ENCODE measurements at regions not wholly inside any gene's neighbourhood (a gene's known extent, or its start where the extent isn't known, plus 50 kb on each side); places are given as distances from the start of the nearest gene placed in this dataset.

DNA sequence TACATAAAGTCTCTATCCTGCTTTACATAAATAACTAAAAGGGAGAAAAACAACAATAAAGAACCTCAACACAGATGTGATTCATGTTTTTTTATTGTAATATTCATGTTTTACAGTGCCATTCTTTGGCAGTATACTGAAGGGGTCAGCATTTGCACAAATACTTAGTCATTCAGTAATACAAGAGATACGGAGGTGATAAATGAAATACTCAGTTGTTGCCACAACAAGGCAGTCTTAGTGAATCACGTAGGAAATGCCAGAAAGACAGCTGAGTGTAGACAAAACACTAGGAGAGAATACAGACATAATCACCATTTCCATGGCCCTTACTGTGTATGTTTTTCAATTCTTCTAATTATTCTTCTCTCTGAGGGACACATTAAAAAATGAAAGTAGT lies 910.4 kb downstream of the METTL15 start:
- TF ChIP-seq POLR2A (IDR thresholded peaks at IDR 0.05): no peak
- TF ChIP-seq, protein P1, sequence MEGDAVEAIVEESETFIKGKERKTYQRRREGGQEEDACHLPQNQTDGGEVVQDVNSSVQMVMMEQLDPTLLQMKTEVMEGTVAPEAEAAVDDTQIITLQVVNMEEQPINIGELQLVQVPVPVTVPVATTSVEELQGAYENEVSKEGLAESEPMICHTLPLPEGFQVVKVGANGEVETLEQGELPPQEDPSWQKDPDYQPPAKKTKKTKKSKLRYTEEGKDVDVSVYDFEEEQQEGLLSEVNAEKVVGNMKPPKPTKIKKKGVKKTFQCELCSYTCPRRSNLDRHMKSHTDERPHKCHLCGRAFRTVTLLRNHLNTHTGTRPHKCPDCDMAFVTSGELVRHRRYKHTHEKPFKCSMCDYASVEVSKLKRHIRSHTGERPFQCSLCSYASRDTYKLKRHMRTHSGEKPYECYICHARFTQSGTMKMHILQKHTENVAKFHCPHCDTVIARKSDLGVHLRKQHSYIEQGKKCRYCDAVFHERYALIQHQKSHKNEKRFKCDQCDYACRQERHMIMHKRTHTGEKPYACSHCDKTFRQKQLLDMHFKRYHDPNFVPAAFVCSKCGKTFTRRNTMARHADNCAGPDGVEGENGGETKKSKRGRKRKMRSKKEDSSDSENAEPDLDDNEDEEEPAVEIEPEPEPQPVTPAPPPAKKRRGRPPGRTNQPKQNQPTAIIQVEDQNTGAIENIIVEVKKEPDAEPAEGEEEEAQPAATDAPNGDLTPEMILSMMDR (IDR thresholded peaks at IDR 0.05 in 4 of 5, conservative IDR thresholded peaks at IDR 0.05 in 1 of 5): no peak
- ATAC-seq (no peak), DNase-seq (no peak)
- H3K36me3 ChIP-seq: no peaks in the 10 kb centered on the region
- H3K27me3 ChIP-seq: no peaks in the 10 kb centered on the region
- in situ Hi-C loops (cut with MboI; ENCODE audit: low sequenced_read_pairs in 4 of 4): no loop called here
- H3K4me3 ChIP-seq: no peak overlapping the region
- intact Hi-C loops (cut with DNase I; ENCODE audit: low total_unique reads): no loop called here
- no peak overlapping the region for H3K27ac ChIP-seq
- H3K9me3 ChIP-seq: no peaks in the 10 kb centered on the region
- H3K4me1 ChIP-seq: no peaks in the 10 kb centered on the region

DNA sequence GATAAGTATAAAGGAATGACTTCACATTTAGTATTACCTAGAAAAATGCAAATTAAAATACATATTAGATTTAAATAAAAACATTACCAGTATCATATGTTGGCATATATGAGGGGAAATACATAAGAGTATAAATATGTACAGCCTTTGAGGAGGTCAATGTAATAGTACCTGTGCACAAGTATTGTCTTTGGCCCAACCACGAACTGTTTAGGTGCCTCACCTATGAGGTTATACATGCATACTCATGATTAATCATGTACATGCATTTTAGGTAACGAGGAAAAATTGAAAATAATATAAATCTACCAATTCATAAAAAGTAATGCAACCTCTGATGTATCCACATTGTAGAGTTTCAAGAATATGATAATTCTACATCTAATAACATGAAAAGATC lies 909.8 kb downstream of the METTL15 start:
- no peaks in the 10 kb centered on the region for H3K9me3 ChIP-seq
- intact Hi-C loops (cut with DNase I; ENCODE audit: low total_unique reads) (no loop called here), in situ Hi-C loops (cut with MboI; ENCODE audit: low sequenced_read_pairs in 4 of 4) (no loop called here)
- H3K27me3 ChIP-seq: no peaks in the 10 kb centered on the region
- no peaks in the 10 kb centered on the region for H3K4me1 ChIP-seq
- DNase-seq (no peak), ATAC-seq (no peak)
- no peaks in the 10 kb centered on the region for H3K36me3 ChIP-seq
- no peak overlapping the region for H3K4me3 ChIP-seq
- H3K27ac ChIP-seq: no peak overlapping the region
- TF ChIP-seq POLR2A (IDR thresholded peaks at IDR 0.05): no peak
- TF ChIP-seq, protein P1 (IDR thresholded peaks at IDR 0.05 in 4 of 5, conservative IDR thresholded peaks at IDR 0.05 in 1 of 5): no peak

GRCh38 chr11:29012507-29012906 lies 904.3 kb downstream of the METTL15 start:
- H3K4me1 ChIP-seq: no peaks in the 10 kb centered on the region
- H3K27me3 ChIP-seq: no peaks in the 10 kb centered on the region
- no peak overlapping the region for H3K4me3 ChIP-seq
- in situ Hi-C loops (cut with MboI; ENCODE audit: low sequenced_read_pairs in 4 of 4): no loop called here
- H3K27ac ChIP-seq: no peak overlapping the region
- DNase-seq (no peak), ATAC-seq (no peak)
- no peaks in the 10 kb centered on the region for H3K36me3 ChIP-seq
- intact Hi-C loops (cut with DNase I; ENCODE audit: low total_unique reads): no loop called here
- TF ChIP-seq POLR2A (IDR thresholded peaks at IDR 0.05): no peak
- TF ChIP-seq, protein P1 (IDR thresholded peaks at IDR 0.05 in 4 of 5, conservative IDR thresholded peaks at IDR 0.05 in 1 of 5): no peak
- no peaks in the 10 kb centered on the region for H3K9me3 ChIP-seq

DNA sequence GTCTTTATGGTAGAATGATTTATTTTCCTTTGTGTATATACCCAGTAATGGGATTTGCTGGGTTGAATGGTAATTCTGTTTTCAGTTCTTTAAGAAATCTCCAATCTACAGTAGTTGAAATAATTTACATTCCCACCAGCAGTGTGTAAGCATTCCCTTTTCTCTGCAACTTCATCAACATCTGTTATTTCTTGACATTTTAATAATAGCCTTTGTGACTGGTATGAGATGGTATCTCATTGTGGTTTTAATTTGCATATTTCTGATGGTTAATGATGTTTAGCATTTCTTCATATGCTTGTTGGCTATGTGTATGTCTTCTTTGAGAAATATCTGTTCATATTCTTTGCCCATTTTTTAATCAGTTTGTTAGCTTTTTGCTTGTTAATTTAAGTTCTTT lies 901.2 kb downstream of the METTL15 start:
- intact Hi-C loops (cut with DNase I; ENCODE audit: low total_unique reads) (no loop called here), in situ Hi-C loops (cut with MboI; ENCODE audit: low sequenced_read_pairs in 4 of 4) (no loop called here)
- Histone ChIP-seq H3K9me3 (no peaks in the 10 kb centered on the region), H3K36me3 (no peaks in the 10 kb centered on the region), H3K27me3 (no peaks in the 10 kb centered on the region), H3K4me1 (no peaks in the 10 kb centered on the region), H3K4me3 (no peak overlapping the region), H3K27ac (no peak overlapping the region)
- DNase-seq (no peak), ATAC-seq (no peak)
- TF ChIP-seq, protein P1 (IDR thresholded peaks at IDR 0.05 in 4 of 5, conservative IDR thresholded peaks at IDR 0.05 in 1 of 5): no peak

GRCh38 chr11:29008481-29008880 lies 900.3 kb downstream of the METTL15 start:
- Histone ChIP-seq H3K4me3 (no peak overlapping the region), H3K27ac (no peak overlapping the region), H3K9me3 (no peaks in the 10 kb centered on the region), H3K27me3 (no peaks in the 10 kb centered on the region), H3K4me1 (no peaks in the 10 kb centered on the region), H3K36me3 (no peaks in the 10 kb centered on the region)
- ATAC-seq (no peak), DNase-seq (no peak)
- intact Hi-C loops (cut with DNase I; ENCODE audit: low total_unique reads): no loop called here
- in situ Hi-C loops (cut with MboI; ENCODE audit: low sequenced_read_pairs in 4 of 4): no loop called here
- TF ChIP-seq, protein P1 (IDR thresholded peaks at IDR 0.05 in 4 of 5, conservative IDR thresholded peaks at IDR 0.05 in 1 of 5): no peak
- TF ChIP-seq POLR2A (IDR thresholded peaks at IDR 0.05): no peak
